PC-9 (cell line): ENCODE measurements at regions not wholly inside any gene's neighbourhood (a gene's known extent, or its start where the extent isn't known, plus 50 kb on each side); places are given as distances from the start of the nearest gene placed in this dataset.

Experiments
- EZH2 ChIP-seq: fragments of 200-600 bp; sonication (generic); IDR thresholded peaks from 2 replicates; pipeline ENCODE4 v1.8.0; 2017; ENCODE audit warnings: antibody characterized with exemption, low read depth
- TF ChIP-seq, protein P1 (sequence below): fragments of 200-600 bp; sonication (generic); conservative IDR thresholded peaks from 2 replicates; pipeline ENCODE4 v1.6.1; 2017; ENCODE audit warnings: mixed run types, antibody characterized with exemption, mild to moderate bottlenecking, moderate library complexity

DNA sequence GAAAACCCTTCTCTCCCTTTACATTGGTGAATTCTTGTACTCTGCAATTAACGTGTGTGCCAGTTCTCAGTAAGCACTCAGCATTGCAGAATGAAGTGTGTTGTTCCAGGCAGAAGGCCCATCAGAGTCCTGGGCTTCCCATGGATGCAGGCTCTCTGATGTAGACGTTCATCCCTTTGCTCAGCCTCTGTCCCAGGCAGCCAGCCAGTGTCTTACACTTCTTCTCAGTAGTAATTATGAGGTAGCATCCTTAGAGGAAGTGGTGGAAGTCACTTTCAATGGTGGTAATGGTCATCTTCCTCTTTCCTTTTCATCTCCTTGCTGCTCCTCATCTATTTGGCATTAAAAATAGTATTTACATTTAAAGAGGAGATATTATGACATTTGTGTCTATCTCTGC is 66.7 kb upstream of the FYN start:
- TF ChIP-seq EZH2, result no peak
- TF ChIP-seq, protein P1, sequence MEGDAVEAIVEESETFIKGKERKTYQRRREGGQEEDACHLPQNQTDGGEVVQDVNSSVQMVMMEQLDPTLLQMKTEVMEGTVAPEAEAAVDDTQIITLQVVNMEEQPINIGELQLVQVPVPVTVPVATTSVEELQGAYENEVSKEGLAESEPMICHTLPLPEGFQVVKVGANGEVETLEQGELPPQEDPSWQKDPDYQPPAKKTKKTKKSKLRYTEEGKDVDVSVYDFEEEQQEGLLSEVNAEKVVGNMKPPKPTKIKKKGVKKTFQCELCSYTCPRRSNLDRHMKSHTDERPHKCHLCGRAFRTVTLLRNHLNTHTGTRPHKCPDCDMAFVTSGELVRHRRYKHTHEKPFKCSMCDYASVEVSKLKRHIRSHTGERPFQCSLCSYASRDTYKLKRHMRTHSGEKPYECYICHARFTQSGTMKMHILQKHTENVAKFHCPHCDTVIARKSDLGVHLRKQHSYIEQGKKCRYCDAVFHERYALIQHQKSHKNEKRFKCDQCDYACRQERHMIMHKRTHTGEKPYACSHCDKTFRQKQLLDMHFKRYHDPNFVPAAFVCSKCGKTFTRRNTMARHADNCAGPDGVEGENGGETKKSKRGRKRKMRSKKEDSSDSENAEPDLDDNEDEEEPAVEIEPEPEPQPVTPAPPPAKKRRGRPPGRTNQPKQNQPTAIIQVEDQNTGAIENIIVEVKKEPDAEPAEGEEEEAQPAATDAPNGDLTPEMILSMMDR, result no peak
